Central memory CD8-positive, alpha-beta T cell (primary cell): ENCODE measurements at regions not wholly inside any gene's neighbourhood (a gene's known extent, or its start where the extent isn't known, plus 50 kb on each side); places are given as distances from the start of the nearest gene placed in this dataset.

Experiments used
- ATAC-seq: fragments of 150-1000 bp; cut with Tn5 transposase; replicated peaks from 2 replicates; pipeline ENCODE4 v1.10.0; 2022; ENCODE audit warnings: mild to moderate bottlenecking, moderate FRiP score, moderate number of reproducible peaks; ENCODE audit not compliant: poor library complexity, severe bottlenecking; ENCODE audit errors: extremely low read depth
- DNase-seq, 2 donors: peaks; one replicate each; pipeline ENCODE4 v3.0.0; 2021; ENCODE audit warnings: low spot score in 2 of 2
- H3K27ac Mint-ChIP-seq: one replicate; pipeline ENCODE4 v1.8.0; 2022; ENCODE audit warnings: low read depth, mild to moderate bottlenecking, moderate library complexity, mixed read lengths
- H3K27me3 Mint-ChIP-seq: one replicate; pipeline ENCODE4 v1.8.0; 2022; ENCODE audit warnings: mixed read lengths
- H3K36me3 Mint-ChIP-seq: one replicate; pipeline ENCODE4 v1.8.0; 2022; ENCODE audit warnings: mild to moderate bottlenecking, moderate library complexity, mixed read lengths; ENCODE audit not compliant: insufficient read depth
- H3K4me1 Mint-ChIP-seq: one replicate; pipeline ENCODE4 v1.8.0; 2022; ENCODE audit warnings: mixed read lengths
- H3K4me3 Mint-ChIP-seq: one replicate; pipeline ENCODE4 v1.8.0; 2022; ENCODE audit warnings: mild to moderate bottlenecking, moderate library complexity, mixed read lengths
- H3K9me3 Mint-ChIP-seq: one replicate; pipeline ENCODE4 v1.8.0; 2022; ENCODE audit warnings: mixed read lengths

- H3K4me1 Mint-ChIP-seq, result no peaks in the 10 kb centered on the region
- ATAC-seq (no peak), DNase-seq (peak in 1 of 2 donors; percentile 6)
- H3K27ac Mint-ChIP-seq, result no peak overlapping the region
- H3K27me3 Mint-ChIP-seq, result peaks cover 39% of the 10 kb centered on the region
- H3K36me3 Mint-ChIP-seq, result no peaks in the 10 kb centered on the region
- peaks cover 15% of the 10 kb centered on the region for H3K9me3 Mint-ChIP-seq
- H3K4me3 Mint-ChIP-seq, result no peak overlapping the region
These were observed 870.3 kb downstream of the TBC1D22A start for GRCh38 chr22:47632701-47633100.

GRCh38 chr22:47631571-47632102, 869.2 kb downstream of the TBC1D22A start:
- H3K27ac Mint-ChIP-seq, result no peak overlapping the region
- H3K36me3 Mint-ChIP-seq, result no peaks in the 10 kb centered on the region
- peaks cover 28% of the 10 kb centered on the region for H3K27me3 Mint-ChIP-seq
- DNase-seq (peak in 1 of 2 donors; percentile 8), ATAC-seq (no peak)
- H3K4me1 Mint-ChIP-seq, result no peaks in the 10 kb centered on the region
- H3K9me3 Mint-ChIP-seq, result peaks cover 4% of the 10 kb centered on the region
- no peak overlapping the region for H3K4me3 Mint-ChIP-seq

GRCh38 chr22:47630741-47631534, 868.5 kb downstream of the TBC1D22A start:
- peak in 1 of 2 donors; percentile 2 for DNase-seq
- H3K27me3 Mint-ChIP-seq, result peaks cover 21% of the 10 kb centered on the region
- H3K27ac Mint-ChIP-seq, result no peak overlapping the region
- H3K9me3 Mint-ChIP-seq, result no peaks in the 10 kb centered on the region
- no peaks in the 10 kb centered on the region for H3K36me3 Mint-ChIP-seq
- ATAC-seq, result no peak
- H3K4me1 Mint-ChIP-seq, result no peaks in the 10 kb centered on the region
- H3K4me3 Mint-ChIP-seq, result no peak overlapping the region

- Mint-ChIP-seq H3K27me3 (peaks cover 12% of the 10 kb centered on the region), H3K27ac (no peak overlapping the region), H3K4me3 (no peak overlapping the region), H3K36me3 (no peaks in the 10 kb centered on the region), H3K4me1 (no peaks in the 10 kb centered on the region), H3K9me3 (no peaks in the 10 kb centered on the region)
- DNase-seq (no peak), ATAC-seq (no peak)
These were observed 867.6 kb downstream of the TBC1D22A start for GRCh38 chr22:47629791-47630655.

GRCh38 chr22:47629273-47629711, 866.8 kb downstream of the TBC1D22A start:
- no peaks in the 10 kb centered on the region for H3K4me1 Mint-ChIP-seq

GRCh38 chr22:47628477-47629272, 866.2 kb downstream of the TBC1D22A start:
- H3K4me1 Mint-ChIP-seq, result no peaks in the 10 kb centered on the region

More at GRCh38 chr22:47629273-47629711, 866.8 kb downstream of the TBC1D22A start:
- Mint-ChIP-seq H3K27me3 (peaks cover 4% of the 10 kb centered on the region), H3K9me3 (no peaks in the 10 kb centered on the region), H3K27ac (no peak overlapping the region), H3K4me3 (no peak overlapping the region), H3K36me3 (no peaks in the 10 kb centered on the region)
- peak in 1 of 2 donors; percentile 5 for DNase-seq
- no peak for ATAC-seq

GRCh38 chr22:47627556-47628253, 865.3 kb downstream of the TBC1D22A start:
- no peak for ATAC-seq
- Mint-ChIP-seq H3K4me1 (no peaks in the 10 kb centered on the region), H3K9me3 (no peaks in the 10 kb centered on the region), H3K36me3 (no peaks in the 10 kb centered on the region), H3K27me3 (peaks cover 5% of the 10 kb centered on the region), H3K27ac (no peak overlapping the region), H3K4me3 (no peak overlapping the region)
- no peak for DNase-seq

More at GRCh38 chr22:47628477-47629272, 866.2 kb downstream of the TBC1D22A start:
- Mint-ChIP-seq H3K36me3 (no peaks in the 10 kb centered on the region), H3K4me3 (no peak overlapping the region), H3K9me3 (no peaks in the 10 kb centered on the region), H3K27me3 (no peaks in the 10 kb centered on the region), H3K27ac (no peak overlapping the region)
- DNase-seq, result no peak
- no peak for ATAC-seq

GRCh38 chr22:47626428-47627390, 864.3 kb downstream of the TBC1D22A start:
- no peaks in the 10 kb centered on the region for H3K4me1 Mint-ChIP-seq
- peaks cover 14% of the 10 kb centered on the region for H3K27me3 Mint-ChIP-seq
- H3K4me3 Mint-ChIP-seq, result no peak overlapping the region
- H3K9me3 Mint-ChIP-seq, result no peaks in the 10 kb centered on the region
- H3K27ac Mint-ChIP-seq, result no peak overlapping the region
- no peak for ATAC-seq
- no peaks in the 10 kb centered on the region for H3K36me3 Mint-ChIP-seq
- peak in 1 of 2 donors; percentile 11 for DNase-seq

GRCh38 chr22:47625531-47626427, 863.3 kb downstream of the TBC1D22A start:
- DNase-seq, result peak in 1 of 2 donors; percentile 10
- Mint-ChIP-seq H3K4me3 (no peak overlapping the region), H3K27me3 (peaks cover 23% of the 10 kb centered on the region), H3K9me3 (no peaks in the 10 kb centered on the region), H3K27ac (no peak overlapping the region), H3K4me1 (no peaks in the 10 kb centered on the region), H3K36me3 (no peaks in the 10 kb centered on the region)
- no peak for ATAC-seq

- H3K4me3 Mint-ChIP-seq, result no peak overlapping the region
- H3K36me3 Mint-ChIP-seq, result no peaks in the 10 kb centered on the region
- peaks cover 29% of the 10 kb centered on the region for H3K27me3 Mint-ChIP-seq
- H3K27ac Mint-ChIP-seq, result no peak overlapping the region
- no peak for DNase-seq
- no peaks in the 10 kb centered on the region for H3K4me1 Mint-ChIP-seq
- no peak for ATAC-seq
- H3K9me3 Mint-ChIP-seq, result no peaks in the 10 kb centered on the region
These were observed 862.5 kb downstream of the TBC1D22A start for GRCh38 chr22:47625013-47625385.
